SK-N-SH treated with all-trans-retinoic acid at 6 μM for 48 hours (cell line): ENCODE measurements at regions not wholly inside any gene's neighbourhood (a gene's known extent, or its start where the extent isn't known, plus 50 kb on each side); places are given as distances from the start of the nearest gene placed in this dataset.

Experiments
- CREB5 ChIP-seq: fragments of 250-450 bp; sonication (Bioruptor Pico); IDR thresholded peaks from 2 replicates; pipeline ENCODE4 v1.5.1; 2020; ENCODE audit warnings: low read depth, mild to moderate bottlenecking, moderate library complexity
- CSDC2 ChIP-seq: fragments of 250-450 bp; sonication (Bioruptor Pico); IDR thresholded peaks from 2 replicates; pipeline ENCODE4 v1.5.0; 2020; ENCODE audit warnings: mild to moderate bottlenecking, moderate library complexity
- GLIS3 ChIP-seq: fragments of 250-450 bp; sonication (Bioruptor Pico); IDR thresholded peaks from 2 replicates; pipeline ENCODE4 v1.5.0; 2020; ENCODE audit warnings: mild to moderate bottlenecking, moderate library complexity
- ISL1 ChIP-seq: fragments of 250-450 bp; sonication (Bioruptor Pico); IDR thresholded peaks from 2 replicates; pipeline ENCODE4 v2.1.2; 2022; ENCODE audit warnings: mild to moderate bottlenecking, moderate library complexity
- RARB ChIP-seq: fragments of 250-450 bp; sonication (Bioruptor Pico); IDR thresholded peaks from 2 replicates; pipeline ENCODE4 v1.8.0; 2021; ENCODE audit warnings: mild to moderate bottlenecking, moderate library complexity
- SNAI2 ChIP-seq: fragments of 250-450 bp; sonication (Bioruptor Pico); IDR thresholded peaks from 2 replicates; pipeline ENCODE4 v1.5.0; 2020; ENCODE audit warnings: mild to moderate bottlenecking, moderate library complexity
- TCF4 ChIP-seq: fragments of 250-450 bp; sonication (Bioruptor Pico); IDR thresholded peaks from 2 replicates; pipeline ENCODE4 v1.8.0; 2021; ENCODE audit warnings: mild to moderate bottlenecking, moderate library complexity, borderline replicate concordance
- TOX ChIP-seq: fragments of 250-450 bp; sonication (Bioruptor Pico); IDR thresholded peaks from 2 replicates; pipeline ENCODE4 v1.8.0; 2021; ENCODE audit warnings: mild to moderate bottlenecking, moderate library complexity, borderline replicate concordance
- ZFP3 ChIP-seq: fragments of 250-450 bp; sonication (Bioruptor Pico); IDR thresholded peaks from 2 replicates; pipeline ENCODE4 v1.5.0; 2020; ENCODE audit warnings: mild to moderate bottlenecking, moderate library complexity
- TF ChIP-seq, protein P1 (sequence below): fragments of 250-450 bp; sonication (Bioruptor Pico); IDR thresholded peaks from 2 replicates; pipeline ENCODE4 v1.8.0; 2020; ENCODE audit warnings: mild to moderate bottlenecking, moderate library complexity, borderline replicate concordance
- TF ChIP-seq, protein P2 (sequence below): fragments of 250-450 bp; sonication (Bioruptor Pico); IDR thresholded peaks from 2 replicates; pipeline ENCODE4 v1.5.0; 2020; ENCODE audit warnings: mild to moderate bottlenecking, moderate library complexity

GRCh38 chr9:22809371-22809770, 362.7 kb downstream of the DMRTA1 start:
- TF ChIP-seq RARB (no peak), TOX (CRISPR knock-in tag) (no peak), ISL1 (CRISPR knock-in tag) (no peak), CREB5 (CRISPR knock-in tag) (no peak), ZFP3 (CRISPR knock-in tag) (no peak), CSDC2 (CRISPR knock-in tag) (no peak), TCF4 (no peak), SNAI2 (no peak), GLIS3 (no peak)
- TF ChIP-seq, protein P1, sequence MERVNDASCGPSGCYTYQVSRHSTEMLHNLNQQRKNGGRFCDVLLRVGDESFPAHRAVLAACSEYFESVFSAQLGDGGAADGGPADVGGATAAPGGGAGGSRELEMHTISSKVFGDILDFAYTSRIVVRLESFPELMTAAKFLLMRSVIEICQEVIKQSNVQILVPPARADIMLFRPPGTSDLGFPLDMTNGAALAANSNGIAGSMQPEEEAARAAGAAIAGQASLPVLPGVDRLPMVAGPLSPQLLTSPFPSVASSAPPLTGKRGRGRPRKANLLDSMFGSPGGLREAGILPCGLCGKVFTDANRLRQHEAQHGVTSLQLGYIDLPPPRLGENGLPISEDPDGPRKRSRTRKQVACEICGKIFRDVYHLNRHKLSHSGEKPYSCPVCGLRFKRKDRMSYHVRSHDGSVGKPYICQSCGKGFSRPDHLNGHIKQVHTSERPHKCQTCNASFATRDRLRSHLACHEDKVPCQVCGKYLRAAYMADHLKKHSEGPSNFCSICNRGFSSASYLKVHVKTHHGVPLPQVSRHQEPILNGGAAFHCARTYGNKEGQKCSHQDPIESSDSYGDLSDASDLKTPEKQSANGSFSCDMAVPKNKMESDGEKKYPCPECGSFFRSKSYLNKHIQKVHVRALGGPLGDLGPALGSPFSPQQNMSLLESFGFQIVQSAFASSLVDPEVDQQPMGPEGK = no peak
- TF ChIP-seq, protein P2, sequence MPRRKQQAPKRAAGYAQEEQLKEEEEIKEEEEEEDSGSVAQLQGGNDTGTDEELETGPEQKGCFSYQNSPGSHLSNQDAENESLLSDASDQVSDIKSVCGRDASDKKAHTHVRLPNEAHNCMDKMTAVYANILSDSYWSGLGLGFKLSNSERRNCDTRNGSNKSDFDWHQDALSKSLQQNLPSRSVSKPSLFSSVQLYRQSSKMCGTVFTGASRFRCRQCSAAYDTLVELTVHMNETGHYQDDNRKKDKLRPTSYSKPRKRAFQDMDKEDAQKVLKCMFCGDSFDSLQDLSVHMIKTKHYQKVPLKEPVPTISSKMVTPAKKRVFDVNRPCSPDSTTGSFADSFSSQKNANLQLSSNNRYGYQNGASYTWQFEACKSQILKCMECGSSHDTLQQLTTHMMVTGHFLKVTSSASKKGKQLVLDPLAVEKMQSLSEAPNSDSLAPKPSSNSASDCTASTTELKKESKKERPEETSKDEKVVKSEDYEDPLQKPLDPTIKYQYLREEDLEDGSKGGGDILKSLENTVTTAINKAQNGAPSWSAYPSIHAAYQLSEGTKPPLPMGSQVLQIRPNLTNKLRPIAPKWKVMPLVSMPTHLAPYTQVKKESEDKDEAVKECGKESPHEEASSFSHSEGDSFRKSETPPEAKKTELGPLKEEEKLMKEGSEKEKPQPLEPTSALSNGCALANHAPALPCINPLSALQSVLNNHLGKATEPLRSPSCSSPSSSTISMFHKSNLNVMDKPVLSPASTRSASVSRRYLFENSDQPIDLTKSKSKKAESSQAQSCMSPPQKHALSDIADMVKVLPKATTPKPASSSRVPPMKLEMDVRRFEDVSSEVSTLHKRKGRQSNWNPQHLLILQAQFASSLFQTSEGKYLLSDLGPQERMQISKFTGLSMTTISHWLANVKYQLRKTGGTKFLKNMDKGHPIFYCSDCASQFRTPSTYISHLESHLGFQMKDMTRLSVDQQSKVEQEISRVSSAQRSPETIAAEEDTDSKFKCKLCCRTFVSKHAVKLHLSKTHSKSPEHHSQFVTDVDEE (CRISPR knock-in tag) = no peak
